ENCODE measurements at regions not wholly inside any gene's neighbourhood (a gene's known extent, or its start where the extent isn't known, plus 50 kb on each side); places are given as distances from the start of the nearest gene placed in this dataset.

DNA sequence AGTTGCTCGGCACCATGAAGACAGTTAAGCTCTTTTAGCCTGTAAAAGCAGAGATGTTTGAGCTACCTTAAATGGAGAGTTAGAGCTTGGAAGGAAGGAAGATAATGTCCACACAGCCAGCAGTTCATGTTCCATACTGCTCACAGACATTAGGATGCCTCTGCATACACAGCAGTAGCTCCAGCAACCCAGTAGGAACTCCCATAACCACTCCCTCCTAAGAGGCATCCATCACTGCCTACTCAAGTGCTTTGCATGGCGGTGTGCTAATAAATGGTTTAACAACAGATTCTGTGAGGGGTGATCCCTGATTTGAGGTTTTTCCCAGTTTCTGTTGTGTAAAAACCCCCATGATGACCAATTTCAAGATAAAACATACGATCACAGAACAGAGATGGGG lies 286.4 kb downstream of the HACE1 start:
- Histone ChIP-seq H3K36me3 (ENCODE audit: control insufficient read depth in 2 of 2, insufficient read depth in 2 of 2, low read length in 1 of 2) (no peaks in the 10 kb centered on the region), H3K4me1 (ENCODE audit: control insufficient read depth in 2 of 2, insufficient read depth in 2 of 2, low read length in 2 of 2) (no peaks in the 10 kb centered on the region), H3K4me3 (ENCODE audit: low read length in 2 of 2) (no peak overlapping the region), H3K9me3 (ENCODE audit: control insufficient read depth in 2 of 2, insufficient read depth in 1 of 2, low read length in 1 of 2) (no peaks in the 10 kb centered on the region), H3K27me3 (ENCODE audit: control insufficient read depth in 2 of 2, insufficient read depth in 1 of 2, low read length in 1 of 2) (no peaks in the 10 kb centered on the region), H3K27ac (ENCODE audit: low read depth in 1 of 2, low read length in 1 of 2) (no peak overlapping the region)
- DNase-seq (ENCODE audit: low read depth in 6 of 9, low spot score in 9 of 9), result no peak
- WGBS, result 95% methylated on average over 3 of the region's 3 CpGs

DNA sequence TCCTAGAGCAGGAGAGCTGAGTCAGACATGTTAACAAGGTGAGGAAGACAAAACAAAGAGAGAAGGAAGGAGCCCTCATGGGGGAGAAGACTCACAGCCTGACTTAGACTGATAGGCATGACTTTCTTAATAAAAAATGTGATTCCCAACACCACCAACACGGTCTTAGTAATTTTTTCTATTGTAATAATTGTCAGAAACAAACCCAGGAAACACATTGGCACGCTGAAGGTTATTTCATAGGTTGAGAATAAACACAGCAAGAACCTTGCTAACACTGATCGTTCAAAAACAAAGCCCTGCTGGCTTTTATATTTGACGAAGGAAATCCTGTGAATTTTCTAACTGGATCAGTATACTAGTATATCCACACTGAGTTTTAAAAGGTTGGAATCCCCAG lies 286.8 kb downstream of the HACE1 start:
- H3K27ac ChIP-seq (ENCODE audit: low read depth in 1 of 2, low read length in 1 of 2), result no peak overlapping the region
- WGBS, result 88% methylated on average over 4 of the region's 4 CpGs
- DNase-seq (ENCODE audit: low read depth in 6 of 9, low spot score in 9 of 9), result no peak
- H3K36me3 ChIP-seq (ENCODE audit: control insufficient read depth in 2 of 2, insufficient read depth in 2 of 2, low read length in 1 of 2), result no peaks in the 10 kb centered on the region
- H3K4me1 ChIP-seq (ENCODE audit: control insufficient read depth in 2 of 2, insufficient read depth in 2 of 2, low read length in 2 of 2), result no peaks in the 10 kb centered on the region
- H3K4me3 ChIP-seq (ENCODE audit: low read length in 2 of 2), result no peak overlapping the region
- no peaks in the 10 kb centered on the region for H3K9me3 ChIP-seq (ENCODE audit: control insufficient read depth in 2 of 2, insufficient read depth in 1 of 2, low read length in 1 of 2)
- no peaks in the 10 kb centered on the region for H3K27me3 ChIP-seq (ENCODE audit: control insufficient read depth in 2 of 2, insufficient read depth in 1 of 2, low read length in 1 of 2)

DNA sequence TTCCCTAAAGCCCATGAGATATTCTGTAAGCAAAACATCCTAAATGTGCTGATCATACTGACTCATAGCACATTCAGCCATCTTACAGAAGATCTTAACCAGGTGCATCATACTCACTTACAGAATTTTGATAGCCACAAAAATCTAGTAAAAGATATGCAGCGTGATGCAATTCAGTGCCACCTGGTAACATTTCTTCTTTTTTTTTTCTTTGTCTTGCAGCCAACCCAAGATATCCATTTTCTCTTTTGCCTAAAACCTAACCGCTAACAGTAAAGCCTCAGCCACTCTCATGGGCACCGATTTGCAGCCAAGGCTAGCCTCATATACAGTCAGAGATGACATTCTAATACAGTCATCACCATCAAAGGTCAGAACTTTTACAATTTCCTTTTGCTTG lies 293.3 kb downstream of the HACE1 start:
- Histone ChIP-seq H3K9me3 (ENCODE audit: control insufficient read depth in 2 of 2, insufficient read depth in 1 of 2, low read length in 1 of 2) (no peaks in the 10 kb centered on the region), H3K4me3 (ENCODE audit: low read length in 2 of 2) (no peak overlapping the region), H3K4me1 (ENCODE audit: control insufficient read depth in 2 of 2, insufficient read depth in 2 of 2, low read length in 2 of 2) (no peaks in the 10 kb centered on the region), H3K36me3 (ENCODE audit: control insufficient read depth in 2 of 2, insufficient read depth in 2 of 2, low read length in 1 of 2) (no peaks in the 10 kb centered on the region), H3K27ac (ENCODE audit: low read depth in 1 of 2, low read length in 1 of 2) (no peak overlapping the region), H3K27me3 (ENCODE audit: control insufficient read depth in 2 of 2, insufficient read depth in 1 of 2, low read length in 1 of 2) (no peaks in the 10 kb centered on the region)
- WGBS, result 95% methylated on average over 3 of the region's 3 CpGs
- DNase-seq (ENCODE audit: low read depth in 6 of 9, low spot score in 9 of 9), result no peak

DNA sequence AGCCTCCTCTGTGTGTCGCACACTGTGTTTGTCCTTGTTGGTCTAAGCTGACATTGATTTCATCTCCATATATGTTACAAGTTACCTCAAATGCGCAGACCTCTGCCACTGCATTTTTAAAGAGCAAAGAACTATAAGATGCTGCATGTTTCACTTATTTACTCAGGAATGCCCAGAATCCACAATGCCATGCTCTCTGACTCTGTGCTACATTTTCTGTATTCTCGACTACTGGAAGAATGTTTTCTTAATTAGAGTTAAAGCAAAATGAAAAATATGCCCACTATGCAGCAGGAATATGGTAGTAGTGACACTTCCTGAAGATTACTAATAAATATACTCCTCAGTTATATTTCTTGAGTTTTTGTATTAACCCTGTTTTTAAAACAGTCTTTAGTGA lies 296.4 kb downstream of the HACE1 start:
- H3K27ac ChIP-seq (ENCODE audit: low read depth in 1 of 2, low read length in 1 of 2), result no peak overlapping the region
- no peaks in the 10 kb centered on the region for H3K9me3 ChIP-seq (ENCODE audit: control insufficient read depth in 2 of 2, insufficient read depth in 1 of 2, low read length in 1 of 2)
- no peak for DNase-seq (ENCODE audit: low read depth in 6 of 9, low spot score in 9 of 9)
- H3K4me1 ChIP-seq (ENCODE audit: control insufficient read depth in 2 of 2, insufficient read depth in 2 of 2, low read length in 2 of 2), result no peaks in the 10 kb centered on the region
- H3K4me3 ChIP-seq (ENCODE audit: low read length in 2 of 2), result no peak overlapping the region
- 95% methylated on average over 3 of the region's 3 CpGs for WGBS
- no peaks in the 10 kb centered on the region for H3K27me3 ChIP-seq (ENCODE audit: control insufficient read depth in 2 of 2, insufficient read depth in 1 of 2, low read length in 1 of 2)
- H3K36me3 ChIP-seq (ENCODE audit: control insufficient read depth in 2 of 2, insufficient read depth in 2 of 2, low read length in 1 of 2), result no peaks in the 10 kb centered on the region

DNA sequence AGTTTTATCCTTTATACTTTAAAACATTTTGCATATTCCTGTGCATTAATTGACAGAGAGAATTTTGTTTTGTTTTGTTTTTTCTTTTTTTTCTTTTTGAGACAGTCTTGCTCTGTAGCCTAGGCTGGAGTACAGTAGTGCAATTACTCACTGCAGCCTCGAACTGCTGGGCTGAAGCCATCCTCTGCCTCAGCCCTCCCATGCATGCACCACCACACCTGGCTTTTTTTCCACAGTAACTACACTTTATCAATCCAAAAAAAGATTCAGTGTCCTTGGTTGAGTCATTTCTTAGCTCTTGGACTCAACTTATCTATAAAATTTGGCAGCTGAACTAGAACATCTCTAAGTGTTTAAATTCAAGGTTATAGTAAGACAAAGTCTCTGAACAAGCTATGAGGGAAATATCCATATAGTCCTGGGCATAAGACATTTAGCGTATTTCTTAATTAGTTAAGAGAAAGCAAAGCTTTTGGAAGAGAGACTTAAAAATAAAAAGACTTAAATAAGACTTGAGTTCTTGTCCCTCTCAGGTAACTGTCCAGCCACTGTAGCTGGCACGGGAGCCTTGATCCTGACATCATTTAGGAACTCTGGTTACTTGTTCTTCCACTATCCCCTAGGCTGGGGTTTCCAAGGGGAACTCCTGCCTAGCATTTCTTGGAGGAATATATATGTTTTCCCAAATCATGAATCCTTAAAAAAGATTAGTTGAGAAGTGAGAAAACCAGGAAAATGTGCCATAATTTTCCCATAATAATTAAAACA lies 300.1 kb downstream of the HACE1 start:
- Histone ChIP-seq H3K4me3 (ENCODE audit: low read length in 2 of 2) (no peak overlapping the region), H3K36me3 (ENCODE audit: control insufficient read depth in 2 of 2, insufficient read depth in 2 of 2, low read length in 1 of 2) (no peaks in the 10 kb centered on the region), H3K4me1 (ENCODE audit: control insufficient read depth in 2 of 2, insufficient read depth in 2 of 2, low read length in 2 of 2) (no peaks in the 10 kb centered on the region), H3K27me3 (ENCODE audit: control insufficient read depth in 2 of 2, insufficient read depth in 1 of 2, low read length in 1 of 2) (no peaks in the 10 kb centered on the region), H3K27ac (ENCODE audit: low read depth in 1 of 2, low read length in 1 of 2) (no peak overlapping the region), H3K9me3 (ENCODE audit: control insufficient read depth in 2 of 2, insufficient read depth in 1 of 2, low read length in 1 of 2) (no peaks in the 10 kb centered on the region)
- 89% methylated on average over 3 of the region's 3 CpGs for WGBS
- DNase-seq (ENCODE audit: low read depth in 6 of 9, low spot score in 9 of 9), result no peak

DNA sequence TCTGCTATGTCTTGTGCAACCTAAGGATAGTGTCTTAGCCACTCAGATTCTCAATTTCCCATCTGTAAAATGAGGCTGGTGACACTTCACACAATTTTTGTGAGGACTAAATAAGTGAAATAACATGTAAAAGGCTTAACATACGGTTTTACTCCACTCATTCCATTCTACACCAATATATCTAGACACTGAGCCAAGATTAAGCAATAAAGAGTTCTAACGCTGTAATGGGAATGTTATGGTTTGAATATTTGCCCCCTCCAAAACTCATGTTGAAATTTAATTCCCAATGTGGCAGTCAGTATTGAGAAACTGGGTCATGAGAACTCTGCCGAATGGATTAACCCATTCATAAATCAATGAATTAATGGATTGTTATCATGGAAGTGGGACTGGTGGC lies 301.0 kb downstream of the HACE1 start:
- Histone ChIP-seq H3K27me3 (ENCODE audit: control insufficient read depth in 2 of 2, insufficient read depth in 1 of 2, low read length in 1 of 2) (no peaks in the 10 kb centered on the region), H3K9me3 (ENCODE audit: control insufficient read depth in 2 of 2, insufficient read depth in 1 of 2, low read length in 1 of 2) (no peaks in the 10 kb centered on the region), H3K36me3 (ENCODE audit: control insufficient read depth in 2 of 2, insufficient read depth in 2 of 2, low read length in 1 of 2) (no peaks in the 10 kb centered on the region), H3K27ac (ENCODE audit: low read depth in 1 of 2, low read length in 1 of 2) (no peak overlapping the region), H3K4me1 (ENCODE audit: control insufficient read depth in 2 of 2, insufficient read depth in 2 of 2, low read length in 2 of 2) (no peaks in the 10 kb centered on the region), H3K4me3 (ENCODE audit: low read length in 2 of 2) (no peak overlapping the region)
- 94% methylated on average over 3 of the region's 3 CpGs for WGBS
- no peak for DNase-seq (ENCODE audit: low read depth in 6 of 9, low spot score in 9 of 9)

DNA sequence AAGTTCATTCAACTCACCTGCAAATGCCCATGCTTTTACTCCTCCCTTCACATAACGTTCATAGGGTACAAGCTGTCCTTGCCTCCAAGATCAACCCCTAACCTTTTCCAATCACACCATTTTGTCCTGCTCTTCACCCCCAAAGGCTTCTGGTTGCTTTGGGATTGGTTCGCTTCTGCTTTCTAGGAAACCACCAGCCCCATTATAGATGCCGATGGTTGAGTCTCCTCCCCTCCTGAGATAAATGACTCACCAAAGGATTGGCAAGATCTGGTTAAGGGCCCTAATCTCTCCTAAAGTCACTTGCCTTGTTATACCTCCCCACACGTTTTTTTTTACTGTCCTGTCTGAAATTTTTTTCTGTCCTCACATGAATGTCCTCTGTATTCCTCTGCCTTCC lies 311.4 kb downstream of the HACE1 start:
- no peaks in the 10 kb centered on the region for H3K4me1 ChIP-seq (ENCODE audit: control insufficient read depth in 2 of 2, insufficient read depth in 2 of 2, low read length in 2 of 2)
- H3K27me3 ChIP-seq (ENCODE audit: control insufficient read depth in 2 of 2, insufficient read depth in 1 of 2, low read length in 1 of 2), result no peaks in the 10 kb centered on the region
- H3K36me3 ChIP-seq (ENCODE audit: control insufficient read depth in 2 of 2, insufficient read depth in 2 of 2, low read length in 1 of 2), result no peaks in the 10 kb centered on the region
- no peak for DNase-seq (ENCODE audit: low read depth in 6 of 9, low spot score in 9 of 9)
- no peak overlapping the region for H3K27ac ChIP-seq (ENCODE audit: low read depth in 1 of 2, low read length in 1 of 2)
- no peaks in the 10 kb centered on the region for H3K9me3 ChIP-seq (ENCODE audit: control insufficient read depth in 2 of 2, insufficient read depth in 1 of 2, low read length in 1 of 2)
- WGBS, result 88% methylated on average over 4 of the region's 4 CpGs
- no peak overlapping the region for H3K4me3 ChIP-seq (ENCODE audit: low read length in 2 of 2)

DNA sequence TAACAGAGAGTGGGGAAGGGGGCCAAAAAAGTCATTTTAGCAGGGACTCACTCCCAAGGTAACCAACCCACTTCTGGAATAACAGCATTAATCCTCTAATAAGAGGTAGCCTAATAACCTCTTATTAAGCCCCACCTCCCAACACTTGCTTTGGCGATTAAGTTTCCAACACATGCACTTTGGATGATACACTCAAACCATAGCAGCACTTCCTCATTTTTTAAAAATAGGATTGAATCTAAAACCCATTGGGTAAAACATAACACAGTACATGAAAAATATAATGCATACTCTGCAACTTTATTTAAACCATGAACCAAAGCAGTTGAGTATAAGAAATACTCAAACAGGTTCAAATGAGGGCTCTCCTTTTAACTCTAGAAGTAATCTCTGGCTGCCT lies 318.3 kb downstream of the HACE1 start:
- Histone ChIP-seq H3K27ac (ENCODE audit: low read depth in 1 of 2, low read length in 1 of 2) (no peak overlapping the region), H3K27me3 (ENCODE audit: control insufficient read depth in 2 of 2, insufficient read depth in 1 of 2, low read length in 1 of 2) (no peaks in the 10 kb centered on the region), H3K9me3 (ENCODE audit: control insufficient read depth in 2 of 2, insufficient read depth in 1 of 2, low read length in 1 of 2) (no peaks in the 10 kb centered on the region), H3K4me1 (ENCODE audit: control insufficient read depth in 2 of 2, insufficient read depth in 2 of 2, low read length in 2 of 2) (no peaks in the 10 kb centered on the region), H3K4me3 (ENCODE audit: low read length in 2 of 2) (no peak overlapping the region), H3K36me3 (ENCODE audit: control insufficient read depth in 2 of 2, insufficient read depth in 2 of 2, low read length in 1 of 2) (no peaks in the 10 kb centered on the region)
- DNase-seq (ENCODE audit: low read depth in 6 of 9, low spot score in 9 of 9), result no peak
- 8% methylated on average over 1 of the region's 1 CpG for WGBS

DNA sequence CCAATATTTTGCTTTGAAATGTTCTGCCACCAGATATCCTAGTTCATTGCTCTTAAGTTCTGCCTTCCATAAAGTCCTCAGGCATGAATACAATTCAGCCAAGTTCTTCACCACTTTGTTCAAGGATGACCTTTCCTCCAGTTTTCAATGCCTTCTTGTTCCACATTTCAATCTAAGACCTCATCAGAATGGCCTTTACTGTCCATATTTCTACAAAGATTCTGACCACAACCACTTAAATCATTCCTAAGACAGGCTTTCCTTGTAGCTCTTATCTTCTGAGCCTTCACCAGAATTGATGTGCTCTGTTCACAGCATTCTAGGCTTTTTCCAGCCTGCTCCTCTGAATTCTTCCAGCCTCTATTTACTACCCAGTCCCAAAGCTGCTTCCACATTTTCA lies 319.0 kb downstream of the HACE1 start:
- no peaks in the 10 kb centered on the region for H3K36me3 ChIP-seq (ENCODE audit: control insufficient read depth in 2 of 2, insufficient read depth in 2 of 2, low read length in 1 of 2)
- no peak for DNase-seq (ENCODE audit: low read depth in 6 of 9, low spot score in 9 of 9)
- no peak overlapping the region for H3K4me3 ChIP-seq (ENCODE audit: low read length in 2 of 2)
- H3K4me1 ChIP-seq (ENCODE audit: control insufficient read depth in 2 of 2, insufficient read depth in 2 of 2, low read length in 2 of 2), result no peaks in the 10 kb centered on the region
- no peaks in the 10 kb centered on the region for H3K9me3 ChIP-seq (ENCODE audit: control insufficient read depth in 2 of 2, insufficient read depth in 1 of 2, low read length in 1 of 2)
- no peaks in the 10 kb centered on the region for H3K27me3 ChIP-seq (ENCODE audit: control insufficient read depth in 2 of 2, insufficient read depth in 1 of 2, low read length in 1 of 2)
- H3K27ac ChIP-seq (ENCODE audit: low read depth in 1 of 2, low read length in 1 of 2), result no peak overlapping the region

DNA sequence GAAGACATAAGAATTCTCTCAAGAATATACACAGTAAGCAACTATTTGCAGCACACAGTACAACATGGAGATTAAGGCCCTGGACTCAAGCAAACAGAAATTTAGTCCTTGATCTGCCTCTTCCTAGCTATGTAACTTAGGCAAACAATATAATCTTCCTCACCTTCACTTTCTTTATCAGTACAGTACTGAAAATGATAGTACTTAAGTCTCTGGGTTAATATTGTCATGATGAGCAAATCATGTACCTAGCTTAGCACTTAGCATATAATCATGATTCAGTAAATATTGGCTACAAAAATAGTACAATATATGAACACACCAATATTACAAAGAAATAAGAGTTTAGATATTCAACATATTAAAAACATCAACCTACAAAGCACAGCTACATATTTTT lies 320.5 kb downstream of the HACE1 start:
- no peaks in the 10 kb centered on the region for H3K4me1 ChIP-seq (ENCODE audit: control insufficient read depth in 2 of 2, insufficient read depth in 2 of 2, low read length in 2 of 2)
- no peaks in the 10 kb centered on the region for H3K27me3 ChIP-seq (ENCODE audit: control insufficient read depth in 2 of 2, insufficient read depth in 1 of 2, low read length in 1 of 2)
- no peaks in the 10 kb centered on the region for H3K9me3 ChIP-seq (ENCODE audit: control insufficient read depth in 2 of 2, insufficient read depth in 1 of 2, low read length in 1 of 2)
- DNase-seq (ENCODE audit: low read depth in 6 of 9, low spot score in 9 of 9), result no peak
- H3K36me3 ChIP-seq (ENCODE audit: control insufficient read depth in 2 of 2, insufficient read depth in 2 of 2, low read length in 1 of 2), result no peaks in the 10 kb centered on the region
- no peak overlapping the region for H3K4me3 ChIP-seq (ENCODE audit: low read length in 2 of 2)
- no peak overlapping the region for H3K27ac ChIP-seq (ENCODE audit: low read depth in 1 of 2, low read length in 1 of 2)
